Esophagus squamous epithelium (tissue), 5 donors: ENCODE measurements at regions not wholly inside any gene's neighbourhood (a gene's known extent, or its start where the extent isn't known, plus 50 kb on each side); places are given as distances from the start of the nearest gene placed in this dataset.

Experiments used
- DNase-seq: peaks from one replicate; lab custom pipeline; 2025; lab: John Stamatoyannopoulos, UW
- H3K27ac ChIP-seq, 4 donors: fragments of 200-600 bp; sonication (generic); one replicate each; pipeline ENCODE4 v1.5.1; 2016 to 2019; ENCODE audit warnings: mild to moderate bottlenecking in 1 of 4
- H3K27me3 ChIP-seq, 4 donors: fragments of 200-600 bp; sonication (generic); 1 replicate in 3 of 4; 2 replicates in 1 of 4; pipeline versions ENCODE4 v1.5.1 to v1.6.0; 2017 to 2021; ENCODE audit warnings: antibody characterized with exemption in 1 of 4
- H3K36me3 ChIP-seq, 3 donors: fragments of 200-600 bp; sonication (generic); one replicate each; pipeline ENCODE4 v1.5.1; 2016 to 2019
- H3K4me1 ChIP-seq, 3 donors: fragments of 200-600 bp; sonication (generic); one replicate each; pipeline ENCODE4 v1.5.1; 2017 to 2019
- H3K4me3 ChIP-seq, 4 donors: fragments of 200-600 bp; sonication (generic); 1 replicate in 3 of 4; 2 replicates in 1 of 4; pipeline ENCODE4 v1.5.1; 2016 to 2019; ENCODE audit warnings: mild to moderate bottlenecking in 2 of 4, moderate library complexity in 1 of 4
- H3K9me3 ChIP-seq, 3 donors: fragments of 200-600 bp; sonication (generic); one replicate each; pipeline ENCODE4 v1.5.1; 2016 to 2019
- POLR2A ChIP-seq, 4 donors: fragments of 450-650 bp; IDR thresholded peaks; one replicate each; pipeline ENCODE4 v1.6.1; 2017; ENCODE audit warnings: antibody characterized with exemption in 4 of 4, mild to moderate bottlenecking in 4 of 4, moderate library complexity in 3 of 4
- WGBS, 2 donors: methylation state at CpG; one replicate each; pipeline ENCODE4 v1.1.5; 2018; 5-methylcytosine and 5-hydroxymethylcytosine counted together
- intact Hi-C: fragments of 100-400 bp; cut with DNase I; formaldehyde crosslinking; loops from one replicate; pipeline ENCODE4 v1.15.0; 2022
- TF ChIP-seq, protein P1 (sequence below), 6 experiments: fragments of 450-650 bp in 4 of 6; fragments of 200-600 bp in 2 of 6; sonication (generic) in 2 of 6; IDR thresholded peaks; one replicate each; pipeline ENCODE4 v1.5.1; 2016 to 2019; ENCODE audit warnings: antibody characterized with exemption in 6 of 6, mild to moderate bottlenecking in 4 of 6, moderate library complexity in 4 of 6
- donor health status: DM: yes; HTN: yes; CAD: no.

DNA sequence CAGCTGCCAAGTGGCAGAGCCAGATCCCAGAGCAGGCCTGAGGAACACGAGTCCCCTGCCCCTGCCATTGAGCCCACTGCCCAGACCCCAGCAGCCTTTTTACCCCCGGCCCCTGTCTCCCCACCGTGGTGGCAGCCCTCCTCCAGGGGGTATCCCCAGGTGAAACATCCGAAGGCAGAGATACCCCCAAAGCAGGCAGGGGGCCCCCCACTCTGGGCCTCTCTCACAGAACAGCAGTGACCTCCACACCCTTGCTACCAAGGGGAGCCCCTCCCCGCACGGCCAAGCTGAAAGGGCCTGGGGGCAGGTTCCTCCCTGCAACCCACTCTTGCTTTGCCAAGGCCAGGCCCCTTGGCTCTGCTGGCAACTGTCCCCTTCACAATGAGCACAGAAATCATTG, 142.2 kb downstream of the ENGASE start:
- intact Hi-C loops: no loop called here
- Histone ChIP-seq H3K27ac (no peak overlapping the region), H3K4me1 (peaks cover 0 to 16% (median 6%) of the 10 kb centered on the region in 3 donors), H3K36me3 (no peaks in the 10 kb centered on the region), H3K9me3 (no peaks in the 10 kb centered on the region), H3K27me3 (peaks cover 0 to 100% (median 0%) of the 10 kb centered on the region in 4 donors), H3K4me3 (no peak overlapping the region)
- DNase-seq: no peak
- TF ChIP-seq, protein P1, sequence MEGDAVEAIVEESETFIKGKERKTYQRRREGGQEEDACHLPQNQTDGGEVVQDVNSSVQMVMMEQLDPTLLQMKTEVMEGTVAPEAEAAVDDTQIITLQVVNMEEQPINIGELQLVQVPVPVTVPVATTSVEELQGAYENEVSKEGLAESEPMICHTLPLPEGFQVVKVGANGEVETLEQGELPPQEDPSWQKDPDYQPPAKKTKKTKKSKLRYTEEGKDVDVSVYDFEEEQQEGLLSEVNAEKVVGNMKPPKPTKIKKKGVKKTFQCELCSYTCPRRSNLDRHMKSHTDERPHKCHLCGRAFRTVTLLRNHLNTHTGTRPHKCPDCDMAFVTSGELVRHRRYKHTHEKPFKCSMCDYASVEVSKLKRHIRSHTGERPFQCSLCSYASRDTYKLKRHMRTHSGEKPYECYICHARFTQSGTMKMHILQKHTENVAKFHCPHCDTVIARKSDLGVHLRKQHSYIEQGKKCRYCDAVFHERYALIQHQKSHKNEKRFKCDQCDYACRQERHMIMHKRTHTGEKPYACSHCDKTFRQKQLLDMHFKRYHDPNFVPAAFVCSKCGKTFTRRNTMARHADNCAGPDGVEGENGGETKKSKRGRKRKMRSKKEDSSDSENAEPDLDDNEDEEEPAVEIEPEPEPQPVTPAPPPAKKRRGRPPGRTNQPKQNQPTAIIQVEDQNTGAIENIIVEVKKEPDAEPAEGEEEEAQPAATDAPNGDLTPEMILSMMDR (IDR thresholded peaks at IDR 0.05): no peak
- no peak for TF ChIP-seq POLR2A (IDR thresholded peaks at IDR 0.05)
- 71% methylated on average over 3 of the region's 6 CpGs; no CpG with 5 or more reads in 1 of the 2 donors for WGBS, 2 donors

GRCh38 chr17:79216391-79216790, 141.8 kb downstream of the ENGASE start:
- no peaks in the 10 kb centered on the region for H3K9me3 ChIP-seq
- H3K4me1 ChIP-seq: peaks cover 0 to 15% (median 6%) of the 10 kb centered on the region in 3 donors
- peaks cover 0 to 100% (median 0%) of the 10 kb centered on the region in 4 donors for H3K27me3 ChIP-seq
- no peaks in the 10 kb centered on the region for H3K36me3 ChIP-seq
- intact Hi-C loops: no loop called here
- no peak for DNase-seq
- WGBS, 2 donors: 45 to 46% methylated on average over 4 to 5 of the region's 6 CpGs
- TF ChIP-seq POLR2A (IDR thresholded peaks at IDR 0.05): no peak
- TF ChIP-seq, protein P1 (IDR thresholded peaks at IDR 0.05): no peak
- no peak overlapping the region for H3K27ac ChIP-seq
- H3K4me3 ChIP-seq: no peak overlapping the region

DNA sequence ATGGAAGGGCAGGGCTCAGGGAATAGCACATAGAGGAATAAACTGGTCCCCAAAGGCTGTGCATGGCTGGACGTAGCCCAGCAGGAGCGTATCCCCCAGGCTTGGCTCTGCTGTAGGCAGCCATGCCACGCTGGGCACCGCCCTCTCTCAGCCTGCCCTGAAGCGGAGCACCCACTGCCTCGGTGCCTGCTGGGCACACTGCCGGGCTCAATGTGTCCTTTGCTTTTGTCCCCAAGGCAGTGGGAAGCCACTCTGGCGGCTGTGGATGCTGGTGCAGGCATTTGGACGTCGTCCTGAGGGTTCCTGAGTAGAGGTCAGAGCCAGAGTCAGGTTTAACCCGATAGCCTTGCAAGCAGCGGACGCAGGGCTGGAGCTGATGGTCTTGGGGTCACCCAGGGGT, 141.0 kb downstream of the ENGASE start:
- Histone ChIP-seq H3K4me1 (peaks cover 0 to 7% (median 2%) of the 10 kb centered on the region in 3 donors), H3K36me3 (no peaks in the 10 kb centered on the region), H3K27ac (no peak overlapping the region), H3K4me3 (no peak overlapping the region), H3K27me3 (peaks cover 0 to 100% (median 0%) of the 10 kb centered on the region in 4 donors), H3K9me3 (no peaks in the 10 kb centered on the region)
- TF ChIP-seq POLR2A (IDR thresholded peaks at IDR 0.05): no peak
- TF ChIP-seq, protein P1 (IDR thresholded peaks at IDR 0.05): no peak
- WGBS, 2 donors: 76% methylated on average over 7 of the region's 13 CpGs; no CpG with 5 or more reads in 1 of the 2 donors
- intact Hi-C loops: no loop called here
- no peak for DNase-seq

- TF ChIP-seq POLR2A (IDR thresholded peaks at IDR 0.05): no peak
- TF ChIP-seq, protein P1 (IDR thresholded peaks at IDR 0.05): no peak
- Histone ChIP-seq H3K4me1 (peaks cover 0 to 2% (median 0%) of the 10 kb centered on the region in 3 donors), H3K27ac (no peak overlapping the region), H3K27me3 (peaks cover 0 to 98% (median 0%) of the 10 kb centered on the region in 4 donors), H3K36me3 (no peaks in the 10 kb centered on the region), H3K4me3 (no peak overlapping the region), H3K9me3 (no peaks in the 10 kb centered on the region)
- no peak for DNase-seq
- 28 to 44% methylated on average over 7 to 9 of the region's 20 CpGs for WGBS, 2 donors
- intact Hi-C loops: no loop called here
Observed at GRCh38 chr17:79214940-79215604, 140.4 kb downstream of the ENGASE start.

DNA sequence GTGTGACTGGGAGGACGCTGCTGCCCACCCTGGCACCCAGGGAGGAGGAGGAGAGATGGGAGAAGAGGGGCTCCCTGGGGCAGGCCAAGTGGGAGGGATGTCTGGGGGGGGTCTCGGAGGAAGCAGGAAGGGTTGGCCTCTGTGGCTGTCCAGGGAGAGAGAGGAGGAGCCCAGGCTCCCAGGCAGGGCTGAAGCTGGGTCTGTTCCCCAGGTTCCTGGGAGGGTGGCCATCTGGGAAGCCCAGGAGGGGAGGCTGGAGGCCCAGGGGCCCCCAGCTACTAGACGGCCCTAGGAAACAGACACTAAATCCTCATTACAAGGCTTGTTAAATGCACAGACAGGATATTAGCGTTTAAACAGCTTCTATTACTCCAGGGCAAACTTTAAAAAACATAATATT, 139.8 kb downstream of the ENGASE start:
- Histone ChIP-seq H3K27ac (no peak overlapping the region), H3K36me3 (no peaks in the 10 kb centered on the region), H3K27me3 (peaks cover 0 to 92% (median 0%) of the 10 kb centered on the region in 4 donors), H3K4me3 (no peak overlapping the region), H3K4me1 (no peaks in the 10 kb centered on the region), H3K9me3 (no peaks in the 10 kb centered on the region)
- WGBS, 2 donors: 21 to 34% methylated on average over 2 to 3 of the region's 4 CpGs
- intact Hi-C loops: no loop called here
- TF ChIP-seq POLR2A (IDR thresholded peaks at IDR 0.05): no peak
- TF ChIP-seq, protein P1 (IDR thresholded peaks at IDR 0.05): no peak
- DNase-seq: no peak
